Activated CD4-positive, alpha-beta T cell treated with anti-CD3 and anti-CD28 coated beads for 24 hours (primary cell): ENCODE measurements at regions not wholly inside any gene's neighbourhood (a gene's known extent, or its start where the extent isn't known, plus 50 kb on each side); places are given as distances from the start of the nearest gene placed in this dataset.
A peak's percentile ranks its signal among the peaks of the same experiment; 100 is the strongest.
"Not testable (repeated sequence)": the region's sequence is repeated elsewhere in the genome, so short reads cannot be mapped to it uniquely, and the experiment has no call there.

ENCODE experiments used
- DNase-seq, 2 donors: peaks; one replicate each; pipeline ENCODE4 v3.0.0-alpha.2; 2020; ENCODE audit warnings: low read depth in 2 of 2

- DNase-seq: peak in 1 of 2 donors; percentile 17
Observed at GRCh38 chr4:9604031-9604892, 160.0 kb downstream of the DEFB131A start.

GRCh38 chr4:9604893-9605190, 160.6 kb downstream of the DEFB131A start:
- peak in 1 of 2 donors; percentile 1 for DNase-seq

GRCh38 chr4:9608300-9608699, 164.1 kb downstream of the DEFB131A start:
- no peak for DNase-seq

GRCh38 chr4:9610321-9610720, 166.1 kb downstream of the DEFB131A start:
- not testable (repeated sequence) for DNase-seq

- no peak for DNase-seq
Observed at GRCh38 chr4:9611101-9611500, 166.9 kb downstream of the DEFB131A start.

GRCh38 chr4:9636411-9636810, 145.0 kb upstream of the DRD5 start:
- DNase-seq: not testable (repeated sequence)

- DNase-seq: not testable (repeated sequence)
Observed at GRCh38 chr4:9659678-9660077, 121.8 kb upstream of the DRD5 start.

- not testable (repeated sequence) for DNase-seq
Observed at GRCh38 chr4:9660955-9661354, 120.5 kb upstream of the DRD5 start.

GRCh38 chr4:9670725-9671124, 110.7 kb upstream of the DRD5 start:
- not testable (repeated sequence) for DNase-seq

GRCh38 chr4:9677357-9677756, 104.1 kb upstream of the DRD5 start:
- not testable (repeated sequence) for DNase-seq

- no peak for DNase-seq
Observed at GRCh38 chr4:9679704-9680478, 101.5 kb upstream of the DRD5 start.

- DNase-seq: not testable (repeated sequence)
Observed at GRCh38 chr4:9683174-9683573, 98.3 kb upstream of the DRD5 start.

GRCh38 chr4:9685016-9685415, 96.4 kb upstream of the DRD5 start:
- not testable (repeated sequence) for DNase-seq

GRCh38 chr4:9685692-9686091, 95.7 kb upstream of the DRD5 start:
- no peak for DNase-seq

GRCh38 chr4:9690636-9691237, 90.7 kb upstream of the DRD5 start:
- DNase-seq: not testable (repeated sequence)

- peak; percentile 80 to 83 for DNase-seq
Observed at GRCh38 chr4:9691238-9692065, 90.0 kb upstream of the DRD5 start.

- not testable (repeated sequence) for DNase-seq
Observed at GRCh38 chr4:9692791-9693491, 88.5 kb upstream of the DRD5 start.

- not testable (repeated sequence) for DNase-seq
Observed at GRCh38 chr4:9694403-9694802, 87.0 kb upstream of the DRD5 start.

- peak in 1 of 2 donors; percentile 6 for DNase-seq
Observed at GRCh38 chr4:9695994-9696393, 85.4 kb upstream of the DRD5 start.

GRCh38 chr4:9696561-9696960, 84.9 kb upstream of the DRD5 start:
- not testable (repeated sequence) for DNase-seq

GRCh38 chr4:9702019-9702418, 79.4 kb upstream of the DRD5 start:
- not testable (repeated sequence) for DNase-seq
